Calu3 (cell line): ENCODE measurements at regions not wholly inside any gene's neighbourhood (a gene's known extent, or its start where the extent isn't known, plus 50 kb on each side); places are given as distances from the start of the nearest gene placed in this dataset.

Source experiments
- BruUV-seq: library from RNA; stranded (reverse); fragments of 400-500 nt; replicated peaks from 2 replicates; lab custom pipeline; 2021; lab: Mats Ljungman, UMichigan
- CTCF ChIA-PET: fragments of 300-600 bp; sonication (Branson Sonifier 250); formaldehyde crosslinking; loops from one replicate; lab custom pipeline; 2022; ENCODE audit warnings: antibody characterized with exemption; lab: Charles Lee
- DNase-seq: peaks from one replicate; pipeline ENCODE4 v3.0.0; 2022
- H3K27ac Mint-ChIP-seq: one replicate; pipeline ENCODE4 v1.8.0; 2022; ENCODE audit warnings: mixed read lengths; ENCODE audit not compliant: unreplicated experiment
- H3K27me3 Mint-ChIP-seq: one replicate; pipeline ENCODE4 v1.8.0; 2022; ENCODE audit warnings: mixed read lengths; ENCODE audit not compliant: unreplicated experiment
- H3K36me3 Mint-ChIP-seq: one replicate; pipeline ENCODE4 v1.8.0; 2022; ENCODE audit warnings: mild to moderate bottlenecking, moderate library complexity, mixed read lengths; ENCODE audit not compliant: insufficient read depth, unreplicated experiment
- H3K4me1 Mint-ChIP-seq: one replicate; pipeline ENCODE4 v1.8.0; 2022; ENCODE audit warnings: mild to moderate bottlenecking, low read depth, mixed read lengths; ENCODE audit not compliant: unreplicated experiment
- H3K4me3 Mint-ChIP-seq: one replicate; pipeline ENCODE4 v1.8.0; 2022; ENCODE audit warnings: mild to moderate bottlenecking, low read depth, moderate library complexity, mixed read lengths; ENCODE audit not compliant: unreplicated experiment
- H3K9me3 Mint-ChIP-seq: one replicate; pipeline ENCODE4 v1.8.0; 2022; ENCODE audit warnings: low read depth, mixed read lengths; ENCODE audit not compliant: unreplicated experiment
- intact Hi-C: fragments of 100-400 bp; cut with micrococcal nuclease; formaldehyde crosslinking; loops from one replicate; pipeline ENCODE4 v1.10.0; 2022; ENCODE audit not compliant: unreplicated experiment
- TF ChIP-seq, protein P1 (sequence below): fragments of 200-600 bp; IDR thresholded peaks from one replicate; pipeline ENCODE4 v1.8.0; 2022; ENCODE audit warnings: antibody characterized with exemption; ENCODE audit not compliant: unreplicated experiment

DNA sequence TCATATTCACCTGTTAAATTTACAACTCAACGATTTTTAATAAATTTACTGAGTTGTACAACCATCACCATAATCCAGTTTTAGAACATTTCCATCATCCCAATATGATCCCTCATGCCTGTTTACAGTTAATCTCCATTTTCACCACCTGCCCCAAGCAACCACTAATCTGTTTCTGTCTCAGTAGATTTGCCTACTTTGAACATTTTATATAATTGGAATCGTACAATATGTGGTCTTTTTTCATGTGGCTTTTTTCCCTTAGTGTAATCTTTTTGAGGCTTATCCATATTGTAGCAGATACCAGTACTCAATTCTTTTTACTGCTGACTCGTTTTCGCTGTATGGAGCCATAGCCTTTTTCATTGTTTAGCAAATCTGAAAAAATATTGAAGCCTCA, 123.3 kb upstream of the STT3B start:
- CTCF ChIA-PET: no interaction called here
- Mint-ChIP-seq H3K27me3 (no peaks in the 10 kb centered on the region), H3K4me1 (no peaks in the 10 kb centered on the region), H3K36me3 (no peaks in the 10 kb centered on the region), H3K4me3 (no peak overlapping the region), H3K27ac (no peak overlapping the region), H3K9me3 (peaks cover 3% of the 10 kb centered on the region)
- BruUV-seq: no TSS peak
- intact Hi-C loops: no loop called here
- TF ChIP-seq, protein P1, sequence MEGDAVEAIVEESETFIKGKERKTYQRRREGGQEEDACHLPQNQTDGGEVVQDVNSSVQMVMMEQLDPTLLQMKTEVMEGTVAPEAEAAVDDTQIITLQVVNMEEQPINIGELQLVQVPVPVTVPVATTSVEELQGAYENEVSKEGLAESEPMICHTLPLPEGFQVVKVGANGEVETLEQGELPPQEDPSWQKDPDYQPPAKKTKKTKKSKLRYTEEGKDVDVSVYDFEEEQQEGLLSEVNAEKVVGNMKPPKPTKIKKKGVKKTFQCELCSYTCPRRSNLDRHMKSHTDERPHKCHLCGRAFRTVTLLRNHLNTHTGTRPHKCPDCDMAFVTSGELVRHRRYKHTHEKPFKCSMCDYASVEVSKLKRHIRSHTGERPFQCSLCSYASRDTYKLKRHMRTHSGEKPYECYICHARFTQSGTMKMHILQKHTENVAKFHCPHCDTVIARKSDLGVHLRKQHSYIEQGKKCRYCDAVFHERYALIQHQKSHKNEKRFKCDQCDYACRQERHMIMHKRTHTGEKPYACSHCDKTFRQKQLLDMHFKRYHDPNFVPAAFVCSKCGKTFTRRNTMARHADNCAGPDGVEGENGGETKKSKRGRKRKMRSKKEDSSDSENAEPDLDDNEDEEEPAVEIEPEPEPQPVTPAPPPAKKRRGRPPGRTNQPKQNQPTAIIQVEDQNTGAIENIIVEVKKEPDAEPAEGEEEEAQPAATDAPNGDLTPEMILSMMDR: no peak
- DNase-seq: no peak

DNA sequence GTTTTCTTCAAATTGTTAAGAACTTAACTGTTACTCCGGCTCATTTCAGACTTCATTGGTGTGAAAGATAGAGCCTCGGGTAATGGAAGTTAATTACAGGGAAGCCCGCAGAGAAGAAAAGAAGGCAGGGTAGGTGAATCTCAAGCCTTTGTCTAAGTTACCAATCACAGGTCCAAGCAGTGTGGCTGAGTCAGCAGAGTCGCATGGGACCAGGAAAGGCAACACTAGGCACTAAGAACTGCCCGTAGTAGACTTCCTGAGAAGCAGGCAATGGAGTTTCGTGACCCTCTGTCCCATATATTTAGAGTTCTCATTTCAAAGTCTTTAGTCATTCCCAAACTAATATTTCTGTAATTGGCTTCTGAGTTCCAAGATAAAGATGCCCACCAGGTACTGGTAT, 122.9 kb upstream of the STT3B start:
- DNase-seq: no peak
- Mint-ChIP-seq H3K9me3 (peaks cover 3% of the 10 kb centered on the region), H3K27ac (no peak overlapping the region), H3K27me3 (no peaks in the 10 kb centered on the region), H3K36me3 (no peaks in the 10 kb centered on the region), H3K4me1 (no peaks in the 10 kb centered on the region), H3K4me3 (no peak overlapping the region)
- TF ChIP-seq, protein P1: no peak
- no TSS peak for BruUV-seq
- intact Hi-C loops: no loop called here
- CTCF ChIA-PET: no interaction called here

DNA sequence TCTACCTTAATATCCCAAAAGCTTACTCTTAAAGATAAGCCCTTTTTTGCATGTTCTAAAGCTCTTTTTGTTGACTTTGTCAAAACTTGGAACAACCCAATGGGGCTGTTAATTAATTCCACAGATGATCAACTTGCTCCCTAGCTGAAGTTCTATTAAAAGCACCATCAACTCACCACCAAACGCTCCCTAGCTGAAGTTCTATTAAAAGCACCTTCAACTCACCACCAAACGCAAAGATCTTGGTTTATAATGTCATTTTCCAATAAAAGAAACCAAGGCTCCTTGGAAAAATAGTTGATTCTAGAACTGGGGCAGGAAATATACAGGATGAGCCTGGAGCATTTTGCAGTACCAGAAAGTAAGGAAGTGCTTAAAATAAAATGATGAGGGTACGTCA, 122.3 kb upstream of the STT3B start:
- no TSS peak for BruUV-seq
- TF ChIP-seq, protein P1: no peak
- H3K27me3 Mint-ChIP-seq: no peaks in the 10 kb centered on the region
- intact Hi-C loops: no loop called here
- H3K36me3 Mint-ChIP-seq: no peaks in the 10 kb centered on the region
- H3K27ac Mint-ChIP-seq: no peak overlapping the region
- CTCF ChIA-PET: no interaction called here
- peaks cover 3% of the 10 kb centered on the region for H3K9me3 Mint-ChIP-seq
- no peak overlapping the region for H3K4me3 Mint-ChIP-seq
- no peak for DNase-seq
- H3K4me1 Mint-ChIP-seq: no peaks in the 10 kb centered on the region

GRCh38 chr3:31412832-31413231, 119.9 kb upstream of the STT3B start:
- intact Hi-C loops: no loop called here
- peaks cover 3% of the 10 kb centered on the region for H3K9me3 Mint-ChIP-seq

More at GRCh38 chr3:31412832-31413231, 119.9 kb upstream of the STT3B start:
- H3K4me1 Mint-ChIP-seq: no peaks in the 10 kb centered on the region
- CTCF ChIA-PET: no interaction called here
- TF ChIP-seq, protein P1: no peak
- BruUV-seq: no TSS peak
- no peak for DNase-seq
- H3K27me3 Mint-ChIP-seq: no peaks in the 10 kb centered on the region
- H3K36me3 Mint-ChIP-seq: no peaks in the 10 kb centered on the region
- H3K4me3 Mint-ChIP-seq: no peak overlapping the region
- H3K27ac Mint-ChIP-seq: no peak overlapping the region
